DOHH2 (cell line): ENCODE measurements at regions not wholly inside any gene's neighbourhood (a gene's known extent, or its start where the extent isn't known, plus 50 kb on each side); places are given as distances from the start of the nearest gene placed in this dataset.

Experiments used
- H3F3A ChIP-seq: fragments of 200-600 bp; sonication (generic), shearing (Covaris generic); 2 replicates; pipeline ENCODE4 v1.6.0; 2016; ENCODE audit warnings: antibody characterized with exemption, mild to moderate bottlenecking; ENCODE audit not compliant: control insufficient read depth, insufficient read depth
- H3K27ac ChIP-seq: fragments of 200-600 bp; sonication (generic); 2 replicates; pipeline ENCODE4 v1.5.1; 2014; ENCODE audit warnings: low read depth, mild to moderate bottlenecking, low read length, moderate library complexity
- H3K27me3 ChIP-seq: fragments of 200-600 bp; sonication (generic); 2 replicates; pipeline ENCODE4 v1.6.1; 2014; ENCODE audit warnings: mild to moderate bottlenecking, low read length, mixed read lengths; ENCODE audit not compliant: control insufficient read depth
- H3K36me3 ChIP-seq: fragments of 200-600 bp; sonication (generic); 2 replicates; pipeline ENCODE4 v1.6.1; 2014; ENCODE audit warnings: mild to moderate bottlenecking, low read length, moderate library complexity, mixed read lengths; ENCODE audit not compliant: control insufficient read depth
- H3K4me1 ChIP-seq: fragments of 200-600 bp; sonication (generic); 2 replicates; pipeline ENCODE4 v1.6.1; 2014; ENCODE audit warnings: mild to moderate bottlenecking, low read length, mixed read lengths; ENCODE audit not compliant: control insufficient read depth
- H3K4me2 ChIP-seq: fragments of 200-600 bp; sonication (generic); 2 replicates; pipeline ENCODE4 v1.6.0; 2014; ENCODE audit warnings: mild to moderate bottlenecking, low read length, moderate library complexity
- H3K4me3 ChIP-seq: fragments of 200-600 bp; sonication (generic); 2 replicates; pipeline ENCODE4 v1.5.1; 2014; ENCODE audit warnings: mild to moderate bottlenecking, low read length, mixed read lengths
- H3K79me2 ChIP-seq: fragments of 200-600 bp; sonication (generic); 2 replicates; pipeline ENCODE4 v1.6.1; 2014; ENCODE audit warnings: mild to moderate bottlenecking, low read length, mixed read lengths; ENCODE audit not compliant: control insufficient read depth
- H3K9me2 ChIP-seq: fragments of 200-600 bp; sonication (generic); replicated peaks from 2 replicates; pipeline ENCODE4 v1.6.1; 2014; ENCODE audit warnings: mild to moderate bottlenecking, low read length, mixed read lengths; ENCODE audit not compliant: control insufficient read depth
- H3K9me3 ChIP-seq: fragments of 200-600 bp; sonication (generic); 2 replicates; pipeline ENCODE4 v1.6.1; 2014; ENCODE audit warnings: antibody characterized with exemption, low read length, mixed read lengths; ENCODE audit not compliant: control insufficient read depth, insufficient read depth
- H4K20me1 ChIP-seq: fragments of 200-600 bp; sonication (generic); 2 replicates; pipeline ENCODE4 v1.6.0; 2014; ENCODE audit warnings: low read depth, mild to moderate bottlenecking, antibody characterized with exemption, low read length, moderate library complexity; ENCODE audit not compliant: control insufficient read depth, insufficient read depth
- CTCF ChIP-seq: fragments of 200-600 bp; sonication (generic); IDR thresholded peaks from one replicate; pipeline ENCODE4 v1.5.1; 2014; ENCODE audit warnings: antibody characterized with exemption, mild to moderate bottlenecking, low read depth, low read length; ENCODE audit not compliant: poor library complexity, severe bottlenecking
- EZH2phosphoT487 ChIP-seq: fragments of 200-600 bp; sonication (generic); IDR thresholded peaks from 2 replicates; pipeline ENCODE4 v1.6.1; 2017; ENCODE audit warnings: borderline replicate concordance, mild to moderate bottlenecking, antibody characterized with exemption, low read length, moderate library complexity, mixed read lengths

- H3K36me3 ChIP-seq = no peaks in the 10 kb centered on the region
- H3K27me3 ChIP-seq = no peaks in the 10 kb centered on the region
- no peaks in the 10 kb centered on the region for H4K20me1 ChIP-seq
- H3K27ac ChIP-seq = no peak overlapping the region
- no peaks in the 10 kb centered on the region for H3K9me3 ChIP-seq
- H3K9me2 ChIP-seq = no peaks in the 10 kb centered on the region
- no peak overlapping the region for H3K4me3 ChIP-seq
- H3K4me1 ChIP-seq = no peaks in the 10 kb centered on the region
- no peaks in the 10 kb centered on the region for H3K79me2 ChIP-seq
- no peak overlapping the region for H3K4me2 ChIP-seq
- no peaks in the 10 kb centered on the region for H3F3A ChIP-seq
- TF ChIP-seq CTCF = no peak
- TF ChIP-seq EZH2phosphoT487 = no peak
These were observed 73.4 kb upstream of the INSIG1 start for GRCh38 chr7:155224116-155224811.

- no peak overlapping the region for H3K27ac ChIP-seq
- H3K27me3 ChIP-seq = no peaks in the 10 kb centered on the region
- no peaks in the 10 kb centered on the region for H4K20me1 ChIP-seq
- no peaks in the 10 kb centered on the region for H3K9me2 ChIP-seq
- H3K4me1 ChIP-seq = no peaks in the 10 kb centered on the region
- H3F3A ChIP-seq = no peaks in the 10 kb centered on the region
- H3K79me2 ChIP-seq = no peaks in the 10 kb centered on the region
- TF ChIP-seq CTCF (no peak), EZH2phosphoT487 (no peak)
- H3K4me2 ChIP-seq = no peak overlapping the region
- H3K9me3 ChIP-seq = no peaks in the 10 kb centered on the region
- no peak overlapping the region for H3K4me3 ChIP-seq
- H3K36me3 ChIP-seq = no peaks in the 10 kb centered on the region
These were observed 72.6 kb upstream of the INSIG1 start for GRCh38 chr7:155225095-155225494.

GRCh38 chr7:155225516-155225915 lies 72.2 kb upstream of the INSIG1 start:
- Histone ChIP-seq H3K4me1 (no peaks in the 10 kb centered on the region), H3K4me2 (no peak overlapping the region), H3K79me2 (no peaks in the 10 kb centered on the region), H3K27me3 (no peaks in the 10 kb centered on the region), H3K4me3 (no peak overlapping the region), H3K27ac (no peak overlapping the region), H3F3A (no peaks in the 10 kb centered on the region), H3K9me2 (no peaks in the 10 kb centered on the region), H3K9me3 (no peaks in the 10 kb centered on the region), H3K36me3 (no peaks in the 10 kb centered on the region), H4K20me1 (no peaks in the 10 kb centered on the region)
- TF ChIP-seq CTCF (no peak), EZH2phosphoT487 (no peak)
